HG03066 (cell line): ENCODE measurements at regions not wholly inside any gene's neighbourhood (a gene's known extent, or its start where the extent isn't known, plus 50 kb on each side); places are given as distances from the start of the nearest gene placed in this dataset.

Source experiments
- ATAC-seq: cut with Tn5 transposase; IDR thresholded peaks from one replicate; pipeline ENCODE4 v1.9.1; 2021; ENCODE audit warnings: low read depth; ENCODE audit not compliant: unreplicated experiment

GRCh38 chr1:194175251-194175650, 988.8 kb upstream of the B3GALT2 start:
- ATAC-seq, result no peak

GRCh38 chr1:194174528-194174927, 988.1 kb upstream of the B3GALT2 start:
- ATAC-seq, result no peak

GRCh38 chr1:194171596-194171995, 985.2 kb upstream of the B3GALT2 start:
- no peak for ATAC-seq

GRCh38 chr1:194167956-194168640, 981.7 kb upstream of the B3GALT2 start:
- ATAC-seq, result no peak

GRCh38 chr1:194164755-194165154, 978.3 kb upstream of the B3GALT2 start:
- ATAC-seq, result no peak

GRCh38 chr1:194161591-194161990, 975.2 kb upstream of the B3GALT2 start:
- no peak for ATAC-seq

GRCh38 chr1:194159941-194160340, 973.5 kb upstream of the B3GALT2 start:
- no peak for ATAC-seq

GRCh38 chr1:194155962-194156361, 969.5 kb upstream of the B3GALT2 start:
- no peak for ATAC-seq

GRCh38 chr1:194151056-194151455, 964.6 kb upstream of the B3GALT2 start:
- no peak for ATAC-seq

GRCh38 chr1:194150242-194150641, 963.8 kb upstream of the B3GALT2 start:
- ATAC-seq, result no peak

- no peak for ATAC-seq
Observed at GRCh38 chr1:194133152-194133551, 946.7 kb upstream of the B3GALT2 start.

GRCh38 chr1:194118086-194118485, 931.7 kb upstream of the B3GALT2 start:
- ATAC-seq, result no peak

GRCh38 chr1:194117582-194117981, 931.2 kb upstream of the B3GALT2 start:
- no peak for ATAC-seq

- no peak for ATAC-seq
Observed at GRCh38 chr1:194114288-194114687, 927.9 kb upstream of the B3GALT2 start.

GRCh38 chr1:194105381-194105780, 919.0 kb upstream of the B3GALT2 start:
- no peak for ATAC-seq

- no peak for ATAC-seq
Observed at GRCh38 chr1:194104247-194104844, 917.9 kb upstream of the B3GALT2 start.

- ATAC-seq, result no peak
Observed at GRCh38 chr1:194103516-194104246, 917.3 kb upstream of the B3GALT2 start.

GRCh38 chr1:194103101-194103500, 916.7 kb upstream of the B3GALT2 start:
- ATAC-seq, result no peak

GRCh38 chr1:194102607-194103006, 916.2 kb upstream of the B3GALT2 start:
- no peak for ATAC-seq

- ATAC-seq, result no peak
Observed at GRCh38 chr1:194084755-194085154, 898.3 kb upstream of the B3GALT2 start.

- no peak for ATAC-seq
Observed at GRCh38 chr1:194081444-194081843, 895.0 kb upstream of the B3GALT2 start.

- no peak for ATAC-seq
Observed at GRCh38 chr1:194080826-194081225, 894.4 kb upstream of the B3GALT2 start.
